Stimulated activated naive CD8-positive, alpha-beta T cell treated with anti-CD3 and anti-CD28 coated beads, Interleukin-15, amount 100 ng/mL, for 72 hours (primary cell): ENCODE measurements at regions not wholly inside any gene's neighbourhood (a gene's known extent, or its start where the extent isn't known, plus 50 kb on each side); places are given as distances from the start of the nearest gene placed in this dataset.

Experiments
- ATAC-seq: fragments of 150-1000 bp; cut with Tn5 transposase; 2 replicates; pipeline ENCODE4 v1.10.0; 2021; ENCODE audit warnings: mild to moderate bottlenecking, moderate library complexity
- DNase-seq, 2 donors: peaks; one replicate each; pipeline ENCODE4 v3.0.0; 2021 to 2022
- H3K27ac Mint-ChIP-seq, 2 donors: one replicate each; pipeline ENCODE4 v1.8.0; 2022; ENCODE audit warnings: mild to moderate bottlenecking in 2 of 2, mixed read lengths in 2 of 2, moderate library complexity in 2 of 2
- H3K27me3 Mint-ChIP-seq: one replicate; pipeline ENCODE4 v1.8.0; 2022; ENCODE audit warnings: mixed read lengths
- H3K4me1 Mint-ChIP-seq: one replicate; pipeline ENCODE4 v1.8.0; 2022; ENCODE audit warnings: mild to moderate bottlenecking, mixed read lengths
- H3K4me3 Mint-ChIP-seq, 2 donors: one replicate each; pipeline ENCODE4 v1.8.0; 2022; ENCODE audit warnings: mild to moderate bottlenecking in 2 of 2, mixed read lengths in 2 of 2, moderate library complexity in 1 of 2
- H3K9me3 Mint-ChIP-seq, 2 donors: one replicate each; pipeline ENCODE4 v1.8.0; 2022; ENCODE audit warnings: mixed read lengths in 2 of 2

DNA sequence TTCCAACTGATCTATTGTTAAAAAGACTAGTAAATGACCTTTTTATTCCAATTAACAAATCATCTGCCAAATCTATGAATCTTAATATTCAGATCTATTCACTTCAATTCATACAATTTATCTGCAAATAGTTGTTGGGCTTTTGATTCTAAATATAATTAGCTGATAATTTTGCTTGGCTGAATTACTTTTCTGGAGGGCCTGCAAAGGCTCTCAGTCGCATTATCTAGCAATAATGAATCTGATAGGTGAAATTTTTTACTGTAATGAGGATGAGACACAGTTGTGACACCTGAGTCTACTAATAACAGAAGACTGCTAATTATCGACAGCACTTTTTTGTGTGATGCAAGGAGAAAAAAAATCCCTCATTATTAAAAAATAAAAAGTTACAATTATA is 565.1 kb downstream of the ZEB2 start:
- Mint-ChIP-seq H3K4me1 (no peaks in the 10 kb centered on the region), H3K9me3 (no peaks in the 10 kb centered on the region), H3K27ac (no peak overlapping the region), H3K4me3 (no peak overlapping the region), H3K27me3 (no peaks in the 10 kb centered on the region)
- no peak for DNase-seq
- no peak for ATAC-seq

DNA sequence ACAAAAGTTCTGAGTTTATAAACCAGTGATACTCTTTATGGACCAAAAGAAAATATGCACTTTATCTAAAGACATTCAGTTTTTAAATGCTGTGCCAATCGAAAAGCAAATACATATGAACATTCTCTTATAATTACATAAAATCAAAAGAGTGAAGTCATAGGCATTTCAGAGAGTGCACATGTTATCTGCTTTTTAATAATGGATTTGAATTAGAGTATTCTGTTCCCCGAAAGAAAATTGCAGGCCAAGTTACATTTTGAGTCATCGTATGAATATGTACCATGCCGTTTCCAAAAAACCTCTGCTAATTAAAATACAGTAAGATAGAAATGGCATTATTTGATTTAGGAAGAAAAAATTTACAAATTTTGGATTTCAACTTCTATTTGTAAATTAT is 565.7 kb downstream of the ZEB2 start:
- DNase-seq (no peak), ATAC-seq (no peak)
- Mint-ChIP-seq H3K9me3 (no peaks in the 10 kb centered on the region), H3K4me3 (no peak overlapping the region), H3K27ac (no peak overlapping the region), H3K4me1 (no peaks in the 10 kb centered on the region), H3K27me3 (no peaks in the 10 kb centered on the region)

DNA sequence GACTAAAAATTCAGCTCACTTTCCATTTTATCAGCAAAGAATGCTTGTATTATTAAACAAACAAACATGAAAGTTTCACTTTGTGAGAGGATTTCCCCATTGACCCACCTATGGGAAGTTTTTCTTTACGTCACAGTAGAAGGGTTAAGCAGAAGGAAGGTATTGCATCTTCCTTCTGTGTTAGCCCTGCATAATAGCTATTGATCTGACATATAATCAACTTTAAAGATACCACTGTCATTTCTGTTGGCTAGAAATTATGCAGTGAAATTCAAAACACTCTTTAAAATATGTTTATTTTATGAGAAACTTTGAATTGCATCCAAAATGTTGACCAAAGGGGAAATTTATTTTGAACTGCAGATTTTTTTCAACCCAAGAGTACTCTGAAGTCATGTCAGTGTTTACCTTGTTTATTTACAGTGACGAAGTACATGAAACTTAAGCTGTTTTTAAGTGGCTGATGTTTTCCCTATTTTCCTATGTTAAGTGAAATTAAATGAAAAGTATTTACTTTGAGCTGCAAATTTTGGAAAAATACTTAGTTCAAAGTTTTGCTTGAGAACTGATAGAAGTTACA is 566.4 kb downstream of the ZEB2 start:
- ATAC-seq (no peak), DNase-seq (no peak)
- H3K4me3 Mint-ChIP-seq: no peak overlapping the region
- no peak overlapping the region for H3K27ac Mint-ChIP-seq
- H3K27me3 Mint-ChIP-seq: no peaks in the 10 kb centered on the region
- no peaks in the 10 kb centered on the region for H3K9me3 Mint-ChIP-seq
- no peaks in the 10 kb centered on the region for H3K4me1 Mint-ChIP-seq

DNA sequence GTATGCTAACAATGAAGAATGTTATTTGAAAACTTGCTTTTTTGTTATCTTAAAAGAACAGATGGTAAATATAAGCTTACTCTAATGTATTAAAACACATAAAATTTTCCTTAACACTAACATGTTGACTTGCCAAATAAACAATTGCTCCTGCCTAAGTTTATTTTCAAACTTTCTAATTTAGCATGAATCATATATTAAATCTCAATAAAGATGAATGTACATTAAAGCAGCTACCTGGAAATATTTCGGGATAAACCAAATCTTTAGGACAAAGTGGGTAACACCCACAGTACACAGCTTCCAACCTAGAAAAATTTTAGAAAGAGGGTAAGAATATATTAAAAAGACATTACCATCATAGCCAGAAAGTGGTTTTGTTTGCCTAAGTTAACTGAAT is 567.4 kb downstream of the ZEB2 start:
- no peaks in the 10 kb centered on the region for H3K9me3 Mint-ChIP-seq
- H3K27ac Mint-ChIP-seq: no peak overlapping the region
- no peaks in the 10 kb centered on the region for H3K4me1 Mint-ChIP-seq
- ATAC-seq (no peak), DNase-seq (no peak)
- H3K27me3 Mint-ChIP-seq: no peaks in the 10 kb centered on the region
- no peak overlapping the region for H3K4me3 Mint-ChIP-seq

DNA sequence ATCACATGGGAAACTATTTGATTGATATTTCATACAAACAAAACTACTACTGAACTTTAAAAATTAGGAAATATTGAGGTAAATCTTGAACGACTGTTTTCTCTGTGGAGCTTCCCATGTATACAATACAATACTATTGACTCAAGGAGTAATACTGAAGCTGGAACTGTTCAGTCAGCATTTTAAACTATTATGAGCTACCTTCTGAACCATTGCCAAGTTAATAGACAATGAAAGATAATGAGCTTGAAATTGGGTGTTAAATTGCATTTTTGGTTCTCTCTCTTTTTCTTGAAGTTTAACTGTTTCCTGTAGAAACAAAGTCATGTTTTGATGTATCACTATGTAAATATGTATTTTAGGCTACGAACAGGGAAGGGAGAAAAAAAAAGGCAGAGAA is 569.2 kb downstream of the ZEB2 start:
- Mint-ChIP-seq H3K4me1 (no peaks in the 10 kb centered on the region), H3K27me3 (no peaks in the 10 kb centered on the region), H3K9me3 (no peaks in the 10 kb centered on the region), H3K27ac (no peak overlapping the region), H3K4me3 (no peak overlapping the region)
- DNase-seq: no peak
- no peak for ATAC-seq

DNA sequence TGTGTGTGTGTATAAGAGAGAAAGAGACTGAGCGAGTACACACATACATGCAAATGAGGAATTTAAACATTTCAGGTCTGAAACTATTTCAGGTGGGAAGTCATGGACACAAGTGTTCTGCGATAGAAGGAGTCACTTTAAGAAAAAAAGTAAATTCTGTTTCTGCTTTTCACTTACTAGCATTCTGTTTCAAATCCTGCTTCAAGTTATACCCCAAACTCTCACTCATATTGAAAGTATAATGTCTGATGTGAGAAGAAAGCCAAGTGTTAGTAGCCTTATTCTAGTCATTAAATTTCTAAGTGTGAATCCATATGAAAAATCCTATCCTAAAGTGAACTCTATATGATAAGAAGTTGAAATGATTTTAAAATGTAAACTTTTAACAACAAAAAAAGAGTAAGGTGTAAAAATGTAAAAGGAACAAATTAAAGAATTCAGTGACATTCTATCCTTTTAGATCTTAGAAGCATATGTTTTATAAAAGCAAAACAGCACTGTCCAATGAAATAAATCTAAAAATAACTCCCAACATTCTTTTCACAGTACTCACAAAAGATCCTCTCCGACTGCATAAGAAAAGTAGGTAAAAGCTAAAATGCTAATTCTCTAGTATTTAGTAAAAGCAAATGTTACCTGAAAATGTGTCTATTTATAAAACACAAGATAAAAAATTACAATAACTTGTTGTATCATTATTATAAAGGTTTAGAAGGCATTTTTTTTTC is 570.6 kb downstream of the ZEB2 start:
- peak overlapping the region in 1 of 2 donors; percentile 36 for H3K27ac Mint-ChIP-seq
- no peaks in the 10 kb centered on the region for H3K4me1 Mint-ChIP-seq
- no peaks in the 10 kb centered on the region for H3K27me3 Mint-ChIP-seq
- ATAC-seq (peak; percentile 35), DNase-seq (no peak)
- no peaks in the 10 kb centered on the region for H3K9me3 Mint-ChIP-seq
- no peak overlapping the region for H3K4me3 Mint-ChIP-seq

DNA sequence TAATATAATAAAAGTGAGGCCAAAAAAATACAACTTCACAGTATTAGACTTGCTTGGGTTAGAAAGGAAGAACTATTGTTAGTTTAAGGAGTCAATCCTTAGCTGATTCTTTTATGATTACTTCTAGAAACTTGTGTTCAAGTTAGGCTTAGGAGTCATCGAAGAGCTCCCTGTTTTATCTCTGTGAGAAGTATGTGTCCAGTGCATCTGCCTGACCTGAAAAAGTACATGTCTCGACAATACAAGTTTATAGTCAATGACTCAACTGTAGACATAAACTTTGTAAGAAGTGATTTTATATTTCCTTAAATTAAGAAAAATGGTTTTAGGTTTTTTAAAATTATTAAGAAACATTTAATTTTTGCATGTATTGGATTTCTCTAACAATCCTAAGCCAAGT is 571.2 kb downstream of the ZEB2 start:
- no peak for DNase-seq
- Mint-ChIP-seq H3K4me3 (no peak overlapping the region), H3K4me1 (no peaks in the 10 kb centered on the region), H3K27ac (peak overlapping the region in 1 of 2 donors; percentile 36), H3K9me3 (no peaks in the 10 kb centered on the region), H3K27me3 (no peaks in the 10 kb centered on the region)
- ATAC-seq: no peak

DNA sequence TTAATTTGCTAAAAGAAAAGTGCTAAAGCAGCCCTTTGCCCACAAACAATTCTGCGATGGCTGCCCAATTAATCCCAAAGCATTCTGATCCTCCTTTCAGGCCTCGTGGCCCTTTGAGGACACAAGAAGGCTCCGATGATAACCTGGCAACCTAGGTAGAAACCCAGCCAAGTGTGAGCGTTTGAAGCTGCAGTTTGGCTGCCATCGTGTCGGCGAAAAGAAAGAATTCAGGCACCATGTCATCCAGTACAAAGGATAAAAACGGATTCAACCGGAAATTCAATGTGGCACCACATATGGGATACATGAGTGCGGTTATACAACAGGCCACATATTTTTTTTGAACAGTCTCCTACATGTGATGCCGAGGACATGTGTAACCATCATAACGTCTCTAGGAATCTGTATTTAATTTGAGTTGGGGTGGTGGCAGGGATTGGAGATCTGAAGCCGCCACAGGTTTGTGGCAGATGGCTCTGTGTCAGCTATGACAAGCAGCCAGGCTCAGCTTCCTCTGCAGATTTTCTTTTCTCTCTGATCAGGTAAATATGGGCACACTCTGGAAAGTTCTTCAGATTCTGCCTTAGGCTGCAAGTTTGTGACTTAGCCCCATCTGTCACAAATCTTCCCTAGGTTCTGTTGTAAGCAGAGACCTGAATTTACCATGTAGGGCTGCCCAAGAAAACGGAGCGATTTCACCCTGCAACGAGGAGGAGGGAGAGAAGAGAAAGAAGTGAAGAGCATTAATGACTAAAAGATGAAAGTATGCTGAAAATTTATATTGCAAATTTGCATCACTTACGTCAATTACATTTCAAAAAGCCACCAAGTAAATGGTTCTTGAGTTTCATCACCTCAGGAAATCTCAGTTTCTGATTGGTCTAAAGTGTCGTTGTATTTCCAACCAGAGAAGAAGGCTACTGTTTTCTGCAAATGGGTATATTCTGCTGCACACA is 573.2 kb downstream of the ZEB2 start:
- H3K4me3 Mint-ChIP-seq: no peak overlapping the region
- no peak overlapping the region for H3K27ac Mint-ChIP-seq
- H3K9me3 Mint-ChIP-seq: no peaks in the 10 kb centered on the region
- ATAC-seq: no peak
- DNase-seq: no peak
- no peaks in the 10 kb centered on the region for H3K4me1 Mint-ChIP-seq
- H3K27me3 Mint-ChIP-seq: peaks cover 9% of the 10 kb centered on the region

DNA sequence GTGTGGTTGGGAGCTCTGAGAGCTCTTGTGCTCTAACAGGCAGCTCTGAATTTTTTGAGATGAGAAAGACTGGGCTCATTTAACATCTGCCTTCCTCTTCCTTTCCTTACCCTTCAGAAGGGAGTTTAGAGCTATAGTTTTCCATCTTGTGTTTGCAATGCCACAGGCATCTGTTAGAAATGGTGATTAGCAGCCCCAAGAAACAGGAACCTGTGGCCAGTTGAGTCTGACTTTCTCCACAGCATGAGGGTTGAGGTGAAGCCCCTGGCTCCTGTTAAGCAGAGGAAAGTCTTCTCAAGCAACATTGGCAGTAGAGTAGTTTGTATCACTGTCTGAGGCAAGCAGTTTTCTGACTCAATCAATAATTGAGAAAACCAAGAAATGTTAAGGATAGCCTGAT is 577.4 kb downstream of the ZEB2 start:
- DNase-seq (no peak), ATAC-seq (no peak)
- H3K27me3 Mint-ChIP-seq: peaks cover 42% of the 10 kb centered on the region
- H3K4me3 Mint-ChIP-seq: no peak overlapping the region
- peaks cover 11% of the 10 kb centered on the region for H3K4me1 Mint-ChIP-seq
- H3K9me3 Mint-ChIP-seq: no peaks in the 10 kb centered on the region
- no peak overlapping the region for H3K27ac Mint-ChIP-seq

DNA sequence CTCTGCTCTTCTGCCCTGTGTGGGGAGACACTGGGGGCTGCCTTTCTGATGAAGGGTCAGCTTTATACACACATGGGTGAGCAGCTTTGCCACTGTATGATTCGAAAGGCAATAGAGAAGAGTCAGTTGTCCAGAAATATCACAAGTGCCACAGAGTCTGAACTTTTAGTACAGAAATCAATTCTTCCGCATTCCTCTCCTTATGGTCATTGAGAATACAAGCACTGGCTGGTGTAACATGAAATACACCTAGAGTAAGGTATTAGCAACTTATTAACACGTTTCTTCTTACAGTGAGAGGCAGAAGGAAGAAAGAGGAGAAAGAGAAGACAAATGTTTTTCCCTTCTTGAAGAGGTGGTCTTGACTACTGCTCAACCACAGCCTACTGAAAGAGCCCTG is 579.2 kb downstream of the ZEB2 start:
- DNase-seq: no peak
- H3K9me3 Mint-ChIP-seq: no peaks in the 10 kb centered on the region
- no peak overlapping the region for H3K27ac Mint-ChIP-seq
- ATAC-seq: no peak
- H3K4me1 Mint-ChIP-seq: peaks cover 11% of the 10 kb centered on the region
- H3K27me3 Mint-ChIP-seq: peaks cover 53% of the 10 kb centered on the region
- H3K4me3 Mint-ChIP-seq: no peak overlapping the region

DNA sequence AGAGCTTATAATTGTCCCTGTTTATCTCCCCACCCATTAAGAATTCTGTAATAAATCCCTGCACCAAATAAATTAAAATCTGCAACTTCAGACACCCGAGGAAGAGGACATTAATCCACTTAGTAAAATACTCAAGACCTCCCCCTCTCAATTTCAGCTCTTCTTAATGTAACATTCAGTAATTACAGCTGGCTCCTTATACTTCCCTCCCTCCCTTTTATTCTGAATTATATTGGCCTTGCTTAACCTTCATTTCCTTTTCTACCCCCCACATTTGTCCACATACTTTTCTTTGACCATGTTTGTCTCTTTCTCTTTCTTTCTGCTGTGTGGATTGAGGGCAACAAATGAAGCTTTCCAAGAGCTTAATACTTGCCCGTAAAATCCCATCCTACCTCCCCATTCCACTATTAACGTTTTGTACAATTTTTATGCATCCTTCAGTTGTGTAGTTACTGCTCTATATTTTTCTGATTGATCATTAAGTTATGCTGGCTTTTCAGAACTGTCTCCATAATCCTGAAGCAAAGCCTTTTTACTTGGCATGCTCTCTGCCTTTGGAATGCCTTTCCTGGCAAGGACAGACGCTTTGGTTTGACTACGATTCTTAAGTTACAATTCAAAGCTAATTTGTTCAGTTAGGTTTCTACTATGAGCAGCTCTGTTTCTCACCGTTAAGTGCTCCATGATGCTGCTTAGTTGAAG is 580.1 kb downstream of the ZEB2 start:
- H3K9me3 Mint-ChIP-seq: no peaks in the 10 kb centered on the region
- no peak overlapping the region for H3K4me3 Mint-ChIP-seq
- H3K27ac Mint-ChIP-seq: no peak overlapping the region
- DNase-seq (no peak), ATAC-seq (no peak)
- peaks cover 57% of the 10 kb centered on the region for H3K27me3 Mint-ChIP-seq
- H3K4me1 Mint-ChIP-seq: peaks cover 11% of the 10 kb centered on the region

DNA sequence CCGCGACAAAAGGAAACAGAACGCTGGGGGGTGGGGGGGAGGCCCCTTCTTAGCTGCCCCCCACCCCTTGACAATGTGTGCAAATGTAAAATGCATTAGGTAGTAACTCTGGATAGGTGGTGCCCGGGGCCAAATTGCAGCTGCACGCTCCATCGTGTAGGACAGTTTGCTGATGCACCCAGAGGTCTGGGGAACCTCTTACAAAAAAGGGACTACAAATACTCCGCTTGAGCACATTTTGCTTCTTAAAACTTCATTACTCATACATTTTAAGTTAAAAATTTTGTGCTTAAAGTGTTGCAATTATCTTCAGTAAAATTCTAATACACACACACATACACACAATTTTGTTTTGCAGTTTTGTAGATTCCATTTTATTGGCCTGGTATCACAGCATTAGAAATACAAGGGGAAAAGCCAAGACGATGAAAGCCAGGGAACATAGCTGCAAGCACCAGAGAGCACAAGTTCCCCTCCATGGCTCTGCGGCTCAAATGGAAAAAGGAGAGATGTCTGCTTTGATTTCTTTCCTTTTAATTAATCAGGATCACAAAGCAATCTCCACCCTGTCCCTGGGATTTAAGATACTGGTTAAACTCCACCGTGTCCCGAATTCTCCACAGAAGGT is 582.1 kb downstream of the ZEB2 start:
- Mint-ChIP-seq H3K27me3 (peaks cover 74% of the 10 kb centered on the region), H3K4me1 (peaks cover 11% of the 10 kb centered on the region)

DNA sequence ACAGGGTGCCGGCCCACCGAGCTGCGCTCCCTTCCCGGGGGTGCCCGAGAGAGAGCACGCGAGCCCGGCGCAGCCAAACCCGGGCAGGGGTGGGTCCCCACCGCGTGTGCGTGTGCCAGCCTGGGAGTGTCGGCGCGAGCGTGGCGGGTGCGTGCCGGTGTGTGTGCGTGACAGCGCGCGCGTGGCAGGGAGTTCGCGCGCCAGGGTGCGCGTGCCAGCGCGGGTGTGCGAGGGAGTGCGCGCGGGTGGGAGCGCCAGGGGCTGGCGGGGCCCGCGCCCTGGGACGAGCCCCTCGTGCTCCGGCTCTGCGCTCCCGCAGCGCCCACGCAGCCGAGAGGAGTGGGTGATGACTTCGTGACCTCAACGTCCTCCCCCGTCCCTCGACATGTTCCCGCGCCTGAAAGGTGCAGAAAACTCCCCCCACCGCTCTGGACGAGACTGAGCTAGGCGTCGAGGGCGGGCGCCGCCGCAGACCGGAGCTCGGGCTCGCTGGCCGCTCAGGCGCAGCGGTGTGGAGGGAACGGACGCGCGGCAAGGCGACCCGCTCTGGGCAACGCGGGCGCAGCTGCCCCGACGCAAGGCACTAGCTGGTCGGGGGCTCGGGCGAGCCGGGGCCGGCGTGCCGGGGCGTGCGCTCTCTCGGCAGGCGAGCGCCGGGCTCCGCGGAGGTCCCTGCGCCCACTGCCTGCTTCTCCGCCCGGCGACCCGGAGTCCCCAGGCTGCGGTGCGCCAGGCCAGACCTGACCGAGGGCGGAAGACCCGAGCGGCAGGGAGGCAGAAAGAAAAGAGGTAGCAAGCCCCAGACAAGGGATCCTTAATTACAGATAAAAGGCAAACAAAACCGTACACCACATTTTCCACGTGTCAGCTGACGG is 582.8 kb downstream of the ZEB2 start:
- H3K4me1 Mint-ChIP-seq: peaks cover 11% of the 10 kb centered on the region
- H3K27me3 Mint-ChIP-seq: peaks cover 71% of the 10 kb centered on the region
- peak overlapping the region; percentile 82 to 83 for H3K4me3 Mint-ChIP-seq
- ATAC-seq: peak; percentile 76
- no peaks in the 10 kb centered on the region for H3K9me3 Mint-ChIP-seq
- peak overlapping the region in 1 of 2 donors; percentile 52 for H3K27ac Mint-ChIP-seq
- DNase-seq: peak; percentile 36 to 45

More for the DNA sequence above, 582.1 kb downstream of the ZEB2 start:
- H3K4me3 Mint-ChIP-seq: peak overlapping the region; percentile 45 to 83
- H3K27ac Mint-ChIP-seq: no peak overlapping the region
- DNase-seq (no peak), ATAC-seq (peak; percentile 36)
- no peaks in the 10 kb centered on the region for H3K9me3 Mint-ChIP-seq

DNA sequence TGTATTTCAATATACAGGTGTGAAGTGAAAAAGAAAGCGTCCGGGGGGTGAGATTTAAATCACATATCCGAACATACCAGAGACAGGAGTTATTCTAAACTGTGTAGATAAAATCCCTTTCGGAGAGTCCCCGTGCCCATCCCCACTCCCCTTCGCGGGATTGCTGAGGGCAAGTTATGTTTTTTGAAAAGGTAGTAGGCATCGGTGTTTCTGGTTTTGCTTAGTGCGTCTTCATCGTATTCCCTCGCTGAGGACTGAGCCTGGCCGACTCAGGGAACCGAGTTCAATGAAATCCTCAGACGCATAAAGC is 583.4 kb downstream of the ZEB2 start:
- Mint-ChIP-seq H3K9me3 (no peaks in the 10 kb centered on the region), H3K4me3 (peak overlapping the region; percentile 64 to 83), H3K4me1 (peaks cover 11% of the 10 kb centered on the region), H3K27me3 (peaks cover 75% of the 10 kb centered on the region), H3K27ac (no peak overlapping the region)
- peak; percentile 33 for ATAC-seq
- DNase-seq: no peak

DNA sequence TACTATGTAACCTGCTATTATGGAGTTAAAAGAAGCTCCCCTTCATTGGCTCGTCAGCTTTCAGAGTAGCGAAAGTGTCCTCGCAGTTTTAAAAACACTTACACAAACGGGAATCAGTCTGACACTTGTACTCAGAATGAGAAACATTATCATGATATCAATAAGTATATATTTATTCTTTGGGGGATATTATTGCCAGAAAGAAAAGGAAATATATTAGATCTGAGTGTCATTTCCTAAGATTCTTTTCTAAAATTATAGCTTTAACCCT is 584.5 kb downstream of the ZEB2 start:
- Mint-ChIP-seq H3K27ac (no peak overlapping the region), H3K4me3 (no peak overlapping the region), H3K27me3 (peaks cover 68% of the 10 kb centered on the region), H3K9me3 (no peaks in the 10 kb centered on the region), H3K4me1 (peaks cover 11% of the 10 kb centered on the region)
- no peak for DNase-seq
- ATAC-seq: no peak
